SU-DHL-6 (cell line): ENCODE measurements at regions not wholly inside any gene's neighbourhood (a gene's known extent, or its start where the extent isn't known, plus 50 kb on each side); places are given as distances from the start of the nearest gene placed in this dataset.

Experiments used
- H2AFZ ChIP-seq: fragments of 200-600 bp; sonication (generic); 2 replicates; pipeline ENCODE4 v1.6.1; 2014; ENCODE audit warnings: low read depth, mild to moderate bottlenecking, moderate library complexity, mixed read lengths, antibody characterized with exemption, low read length; ENCODE audit not compliant: severe bottlenecking
- H3F3A ChIP-seq: fragments of 200-600 bp; shearing (Covaris generic); 2 replicates; pipeline ENCODE4 v1.6.0; 2016; ENCODE audit warnings: antibody characterized with exemption, mild to moderate bottlenecking; ENCODE audit not compliant: insufficient read depth
- H3K27ac ChIP-seq: fragments of 200-600 bp; sonication (generic); 2 replicates; pipeline ENCODE4 v1.5.1; 2016; ENCODE audit warnings: low read depth, mild to moderate bottlenecking, low read length, moderate library complexity, mixed read lengths
- H3K27me3 ChIP-seq: fragments of 200-600 bp; sonication (generic), shearing (Covaris generic); 2 replicates; pipeline ENCODE4 v1.6.0; 2014; ENCODE audit warnings: mild to moderate bottlenecking, low read length
- H3K36me3 ChIP-seq: fragments of 200-600 bp; sonication (generic); 2 replicates; pipeline ENCODE4 v1.6.1; 2014; ENCODE audit warnings: mild to moderate bottlenecking, low read length, mixed read lengths
- H3K4me2 ChIP-seq: fragments of 300-600, 200-600 bp; shearing (Covaris generic), sonication (generic); 2 replicates; pipeline ENCODE4 v1.6.0; 2014; ENCODE audit warnings: low read length, low read depth, mild to moderate bottlenecking; ENCODE audit not compliant: poor library complexity, severe bottlenecking
- H3K4me3 ChIP-seq: fragments of 200-600 bp; sonication (generic); 2 replicates; pipeline ENCODE4 v1.5.1; 2014; ENCODE audit warnings: antibody characterized with exemption, low read length, mild to moderate bottlenecking, mixed read lengths; ENCODE audit not compliant: insufficient read depth, poor library complexity, severe bottlenecking
- H3K79me2 ChIP-seq: fragments of 200-600 bp; sonication (generic); 2 replicates; pipeline ENCODE4 v1.6.1; 2014; ENCODE audit warnings: mild to moderate bottlenecking, low read length, moderate library complexity; ENCODE audit not compliant: insufficient read depth
- H3K9ac ChIP-seq: fragments of 200-600 bp; sonication (generic); 2 replicates; pipeline ENCODE4 v1.7.0; 2014; ENCODE audit warnings: mild to moderate bottlenecking, low read length
- H3K9me2 ChIP-seq: fragments of 200-600 bp; sonication (generic); replicated peaks from 2 replicates; pipeline ENCODE4 v1.6.1; 2014; ENCODE audit warnings: low read length; ENCODE audit not compliant: insufficient read depth
- H3K9me3 ChIP-seq: fragments of 200-600 bp; sonication (generic); 2 replicates; pipeline ENCODE4 v1.6.1; 2014; ENCODE audit warnings: low read length, mixed read lengths; ENCODE audit not compliant: insufficient read depth
- H4K20me1 ChIP-seq: fragments of 200-600 bp; sonication (generic); 2 replicates; pipeline ENCODE4 v1.6.1; 2014; ENCODE audit warnings: low read depth, mild to moderate bottlenecking, antibody characterized with exemption, low read length, moderate library complexity, mixed read lengths
- EZH2phosphoT487 ChIP-seq: fragments of 200-600 bp; sonication (generic), shearing (Covaris generic); conservative IDR thresholded peaks from 2 replicates; pipeline ENCODE4 v1.6.1; 2018; ENCODE audit warnings: mild to moderate bottlenecking, antibody characterized with exemption, low read length, moderate library complexity, mixed read lengths
- TF ChIP-seq, protein P1 (sequence below): fragments of 200-600 bp; sonication (generic); IDR thresholded peaks from one replicate; pipeline ENCODE4 v1.5.1; 2017; ENCODE audit warnings: antibody characterized with exemption, mild to moderate bottlenecking, low read length, moderate library complexity; ENCODE audit not compliant: insufficient read depth, poor library complexity, severe bottlenecking

DNA sequence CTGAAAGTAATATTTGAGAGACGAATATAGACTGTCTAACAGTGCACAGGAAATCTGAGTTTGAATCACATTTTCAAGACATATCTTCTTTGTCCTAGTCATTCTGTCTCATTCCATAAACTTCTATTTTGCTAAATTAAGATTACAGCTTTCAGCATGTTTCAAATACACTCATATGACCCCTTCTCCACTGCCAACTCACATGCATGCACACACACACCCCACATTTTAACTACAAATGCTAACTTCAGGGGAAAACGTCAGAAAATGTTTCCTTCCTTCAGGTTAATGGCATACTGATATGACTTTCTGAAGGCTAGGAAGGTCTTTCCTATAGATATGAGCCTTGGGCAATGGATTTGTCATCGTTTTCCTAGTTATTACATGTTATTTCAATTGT, 373.7 kb downstream of the RBM43 start:
- no peak overlapping the region for H3K4me2 ChIP-seq
- no peaks in the 10 kb centered on the region for H3K27me3 ChIP-seq
- H3K9me2 ChIP-seq, result no peaks in the 10 kb centered on the region
- H3K79me2 ChIP-seq, result no peaks in the 10 kb centered on the region
- H3K4me3 ChIP-seq, result no peak overlapping the region
- H3K36me3 ChIP-seq, result no peaks in the 10 kb centered on the region
- no peak overlapping the region for H2AFZ ChIP-seq
- no peak overlapping the region for H3K27ac ChIP-seq
- H4K20me1 ChIP-seq, result no peaks in the 10 kb centered on the region
- H3K9ac ChIP-seq, result no peak overlapping the region
- no peak for TF ChIP-seq EZH2phosphoT487
- TF ChIP-seq, protein P1, sequence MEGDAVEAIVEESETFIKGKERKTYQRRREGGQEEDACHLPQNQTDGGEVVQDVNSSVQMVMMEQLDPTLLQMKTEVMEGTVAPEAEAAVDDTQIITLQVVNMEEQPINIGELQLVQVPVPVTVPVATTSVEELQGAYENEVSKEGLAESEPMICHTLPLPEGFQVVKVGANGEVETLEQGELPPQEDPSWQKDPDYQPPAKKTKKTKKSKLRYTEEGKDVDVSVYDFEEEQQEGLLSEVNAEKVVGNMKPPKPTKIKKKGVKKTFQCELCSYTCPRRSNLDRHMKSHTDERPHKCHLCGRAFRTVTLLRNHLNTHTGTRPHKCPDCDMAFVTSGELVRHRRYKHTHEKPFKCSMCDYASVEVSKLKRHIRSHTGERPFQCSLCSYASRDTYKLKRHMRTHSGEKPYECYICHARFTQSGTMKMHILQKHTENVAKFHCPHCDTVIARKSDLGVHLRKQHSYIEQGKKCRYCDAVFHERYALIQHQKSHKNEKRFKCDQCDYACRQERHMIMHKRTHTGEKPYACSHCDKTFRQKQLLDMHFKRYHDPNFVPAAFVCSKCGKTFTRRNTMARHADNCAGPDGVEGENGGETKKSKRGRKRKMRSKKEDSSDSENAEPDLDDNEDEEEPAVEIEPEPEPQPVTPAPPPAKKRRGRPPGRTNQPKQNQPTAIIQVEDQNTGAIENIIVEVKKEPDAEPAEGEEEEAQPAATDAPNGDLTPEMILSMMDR, result no peak
- H3K9me3 ChIP-seq, result no peaks in the 10 kb centered on the region
- no peaks in the 10 kb centered on the region for H3F3A ChIP-seq

DNA sequence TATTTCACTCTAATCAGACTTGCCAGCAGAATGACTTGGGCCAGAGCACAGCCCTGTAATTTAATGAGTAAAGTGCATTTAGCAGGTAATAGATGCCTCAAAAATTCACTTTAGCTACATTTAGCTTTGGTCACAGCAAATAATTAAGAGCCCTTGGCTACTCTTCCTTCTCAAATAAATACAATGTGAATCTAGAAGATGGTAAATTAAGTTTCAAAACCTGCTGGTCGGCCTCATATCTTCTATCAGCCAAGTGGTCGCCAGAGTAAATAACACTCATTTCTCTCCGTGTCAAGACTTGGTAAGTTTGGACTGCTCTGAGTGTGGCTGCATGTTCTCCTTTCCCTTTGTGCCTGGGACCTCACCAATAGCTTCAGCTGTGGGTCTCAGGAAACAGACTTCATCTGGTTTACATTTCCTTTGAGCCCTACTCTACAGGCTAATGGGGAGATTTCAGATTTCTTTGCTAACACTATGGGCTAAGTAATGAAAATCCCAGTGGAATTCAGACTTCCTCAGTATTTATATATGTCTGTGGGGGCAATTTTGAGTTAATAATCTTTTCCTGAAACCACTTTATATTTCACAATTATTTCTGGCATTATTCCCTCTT, 375.8 kb downstream of the RBM43 start:
- Histone ChIP-seq H3K9ac (no peak overlapping the region), H3K9me3 (no peaks in the 10 kb centered on the region), H3K36me3 (no peaks in the 10 kb centered on the region), H3F3A (no peaks in the 10 kb centered on the region), H3K79me2 (no peaks in the 10 kb centered on the region), H3K4me3 (no peak overlapping the region), H3K27me3 (no peaks in the 10 kb centered on the region), H3K27ac (no peak overlapping the region), H3K9me2 (no peaks in the 10 kb centered on the region), H4K20me1 (no peaks in the 10 kb centered on the region), H3K4me2 (no peak overlapping the region), H2AFZ (no peak overlapping the region)
- no peak for TF ChIP-seq EZH2phosphoT487
- TF ChIP-seq, protein P1, result no peak

DNA sequence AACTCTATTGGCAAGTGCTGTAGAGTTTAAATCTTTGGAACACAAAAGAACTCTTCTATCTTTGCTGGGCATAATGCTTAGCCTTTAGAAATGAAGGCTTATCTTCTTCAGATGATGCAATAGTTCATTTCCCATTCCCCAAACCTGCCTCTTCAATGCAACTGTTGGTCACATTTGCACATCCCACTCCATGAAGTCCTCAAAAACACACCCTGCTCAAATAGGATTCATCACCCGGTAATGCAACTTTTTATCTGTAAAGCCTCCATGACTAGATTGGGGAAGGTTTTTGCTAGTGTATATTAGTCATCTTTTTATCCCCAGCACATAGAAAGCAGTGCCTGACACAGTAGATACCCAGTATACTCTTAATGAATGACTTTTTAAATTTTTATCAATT, 376.4 kb downstream of the RBM43 start:
- Histone ChIP-seq H3K9me3 (no peaks in the 10 kb centered on the region), H2AFZ (no peak overlapping the region), H3K27me3 (no peaks in the 10 kb centered on the region), H4K20me1 (no peaks in the 10 kb centered on the region), H3K4me3 (no peak overlapping the region), H3K9me2 (no peaks in the 10 kb centered on the region), H3K9ac (no peak overlapping the region), H3K36me3 (no peaks in the 10 kb centered on the region), H3F3A (no peaks in the 10 kb centered on the region), H3K4me2 (no peak overlapping the region), H3K27ac (no peak overlapping the region), H3K79me2 (no peaks in the 10 kb centered on the region)
- TF ChIP-seq EZH2phosphoT487, result no peak
- TF ChIP-seq, protein P1, result no peak

DNA sequence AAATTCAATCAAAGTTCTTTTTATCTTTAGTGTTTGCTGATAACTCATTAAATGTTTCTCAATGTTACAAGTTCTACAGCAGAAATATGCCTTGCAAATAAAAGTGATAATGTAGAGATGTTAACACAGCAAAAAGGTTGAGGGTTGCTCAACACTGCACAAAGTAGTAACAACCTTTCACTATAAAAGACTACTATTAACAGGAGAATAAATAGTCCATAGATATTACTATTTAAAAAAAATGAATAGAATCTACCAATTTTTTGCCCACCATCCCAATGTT, 378.1 kb downstream of the RBM43 start:
- TF ChIP-seq, protein P1, result no peak
- TF ChIP-seq EZH2phosphoT487, result no peak
- H3F3A ChIP-seq, result no peaks in the 10 kb centered on the region
- no peak overlapping the region for H3K4me3 ChIP-seq
- no peaks in the 10 kb centered on the region for H3K9me2 ChIP-seq
- no peak overlapping the region for H2AFZ ChIP-seq
- no peaks in the 10 kb centered on the region for H3K36me3 ChIP-seq
- H3K27me3 ChIP-seq, result no peaks in the 10 kb centered on the region
- H3K79me2 ChIP-seq, result no peaks in the 10 kb centered on the region
- no peaks in the 10 kb centered on the region for H4K20me1 ChIP-seq
- no peak overlapping the region for H3K9ac ChIP-seq
- no peak overlapping the region for H3K27ac ChIP-seq
- no peak overlapping the region for H3K4me2 ChIP-seq
- no peaks in the 10 kb centered on the region for H3K9me3 ChIP-seq
